ENCODE measurements at regions not wholly inside any gene's neighbourhood (a gene's known extent, or its start where the extent isn't known, plus 50 kb on each side); places are given as distances from the start of the nearest gene placed in this dataset.

DNA sequence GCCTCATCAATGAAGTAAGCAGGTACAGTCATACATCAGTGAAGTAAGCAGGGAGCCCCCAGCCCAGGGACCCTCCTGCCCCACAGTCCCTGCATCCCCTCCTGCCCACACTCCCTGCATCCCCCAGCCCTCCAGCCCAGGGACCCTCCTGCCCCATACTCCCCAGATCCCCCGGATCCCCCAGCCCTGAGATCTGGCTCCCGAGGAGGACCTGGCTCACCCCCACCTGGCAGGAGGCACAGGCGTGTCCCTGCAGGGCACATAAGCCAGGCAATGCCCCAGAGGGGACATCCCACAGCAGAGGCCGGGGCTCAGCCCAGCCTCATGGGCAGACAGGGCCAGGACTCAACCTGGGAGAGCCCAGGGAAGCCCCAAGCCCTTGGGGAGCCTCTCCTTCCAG is 53.6 kb upstream of the TPM4 start:
- no peak for DNase-seq

DNA sequence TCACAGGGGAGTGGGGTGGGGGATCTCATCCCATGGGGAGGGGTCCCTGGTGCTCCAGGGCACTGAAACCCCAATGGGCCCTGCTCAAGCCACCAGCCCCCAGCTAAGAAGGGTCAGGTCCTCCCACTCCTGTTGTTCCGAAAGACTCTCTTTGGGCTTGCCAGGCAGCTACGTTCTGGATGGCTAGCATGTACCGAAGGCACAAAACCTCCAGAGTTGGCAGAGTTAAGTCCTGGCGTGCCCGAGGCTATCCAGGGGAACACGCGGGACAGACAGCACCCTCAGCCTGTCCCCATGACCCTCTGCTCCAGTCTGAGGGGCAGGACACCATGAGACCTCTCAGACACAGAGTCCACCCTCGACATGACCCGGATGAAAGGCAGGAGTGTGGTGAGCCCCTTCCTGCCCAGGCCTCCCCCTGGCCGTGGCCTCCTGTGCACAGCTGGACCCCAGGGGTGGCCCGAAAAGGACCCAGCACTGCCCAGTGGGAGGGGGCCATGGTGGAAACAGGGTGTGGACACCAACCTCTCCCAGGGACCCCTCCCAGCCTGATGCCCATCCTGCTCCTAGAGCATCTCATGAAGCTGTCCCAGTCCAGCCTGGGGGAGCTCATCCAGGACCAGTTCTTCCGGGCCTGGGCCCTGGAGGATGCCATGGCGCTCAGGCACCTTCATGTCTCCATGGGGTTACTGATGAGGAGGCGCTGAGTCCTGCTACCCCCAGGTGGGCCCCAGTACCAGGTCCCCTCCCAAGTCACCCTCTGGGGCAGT is 53.0 kb upstream of the TPM4 start:
- DNase-seq, result no peak

DNA sequence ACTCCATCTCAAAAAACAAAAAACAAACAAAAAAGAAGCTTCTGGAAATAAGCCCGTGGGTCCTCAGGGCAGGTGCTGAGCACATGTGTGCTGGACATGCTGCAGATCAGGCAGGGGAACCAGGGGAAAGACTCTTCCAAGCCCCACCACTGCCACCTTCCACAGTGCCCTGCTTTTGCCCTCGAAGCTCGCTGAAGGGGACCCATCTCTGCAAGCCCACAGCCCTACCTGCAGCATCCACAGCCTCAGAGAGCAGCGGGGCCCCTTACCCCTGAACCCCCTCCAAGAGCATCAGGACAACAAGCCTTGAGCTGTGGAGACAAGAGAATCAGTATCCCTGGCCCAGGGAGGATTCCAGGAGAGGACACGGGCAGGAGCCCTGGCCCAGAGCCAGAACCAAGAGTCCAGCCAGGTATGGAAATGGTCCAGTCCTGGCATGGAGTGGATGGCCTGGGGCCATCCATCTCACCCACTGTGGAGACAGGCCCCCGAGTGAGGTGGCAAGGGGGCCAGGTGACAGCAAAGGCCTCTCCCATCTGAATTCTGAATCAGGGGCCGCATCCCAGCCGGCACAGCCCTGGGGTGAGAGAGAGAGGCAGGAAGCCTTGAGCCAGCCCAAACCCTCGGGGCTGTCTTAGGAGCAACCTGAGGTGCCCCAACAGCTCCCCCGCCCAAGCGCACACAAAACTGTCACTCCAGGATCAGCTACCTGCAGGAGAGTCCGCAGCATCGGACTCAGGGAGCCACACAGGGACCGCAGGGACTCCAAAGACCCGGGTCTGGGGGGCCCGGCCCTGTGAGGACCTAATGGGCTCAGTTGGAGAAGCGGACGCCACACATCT is 51.8 kb upstream of the TPM4 start:
- no peak for DNase-seq

DNA sequence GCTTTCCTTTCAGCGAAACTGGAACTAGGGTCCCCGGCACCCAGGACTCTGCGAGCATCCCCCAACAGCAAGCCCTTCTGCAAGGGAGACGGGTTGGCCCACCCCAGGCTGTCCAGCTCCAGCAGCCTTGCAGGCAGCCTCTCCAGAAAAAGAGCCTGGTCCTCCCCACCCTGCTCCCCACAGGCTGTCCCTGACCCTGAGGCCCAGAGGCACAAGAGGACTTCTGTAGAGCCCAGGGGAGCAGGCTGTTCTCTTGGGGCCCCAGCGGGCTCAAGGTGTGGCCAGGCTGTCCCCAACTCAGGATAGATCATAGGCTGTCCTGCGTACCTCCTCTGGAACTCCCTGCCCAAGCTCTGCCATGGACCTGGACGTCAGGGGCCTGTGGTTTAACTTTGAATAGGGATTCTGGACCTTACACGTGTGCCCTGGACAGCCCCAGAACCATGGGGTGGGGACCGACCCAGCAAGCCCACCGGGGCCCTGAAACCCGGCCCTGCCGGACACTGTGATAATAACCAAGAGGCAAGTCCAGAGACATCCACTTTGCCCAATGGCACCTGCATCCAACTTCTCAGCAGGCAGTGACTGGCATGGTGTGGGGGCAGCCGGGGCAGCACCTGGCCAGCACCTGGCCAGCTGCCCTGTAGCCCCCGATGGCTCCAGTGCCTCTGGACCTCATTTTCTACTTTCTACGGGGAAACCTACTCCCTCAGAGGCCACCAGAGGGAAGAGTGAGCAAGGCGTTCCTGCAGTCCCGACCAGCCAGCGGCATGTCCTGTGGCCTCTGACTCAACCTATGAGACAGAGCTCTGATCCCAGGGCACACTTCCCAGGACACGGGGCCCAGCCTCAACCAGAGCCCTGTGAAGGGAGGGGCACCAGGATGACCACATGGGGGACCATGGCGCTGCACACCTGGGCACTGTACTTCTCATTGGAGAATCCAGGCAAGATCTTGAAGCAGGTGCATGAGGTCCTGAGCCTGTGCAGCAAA is 50.9 kb upstream of the TPM4 start:
- DNase-seq, result no peak

DNA sequence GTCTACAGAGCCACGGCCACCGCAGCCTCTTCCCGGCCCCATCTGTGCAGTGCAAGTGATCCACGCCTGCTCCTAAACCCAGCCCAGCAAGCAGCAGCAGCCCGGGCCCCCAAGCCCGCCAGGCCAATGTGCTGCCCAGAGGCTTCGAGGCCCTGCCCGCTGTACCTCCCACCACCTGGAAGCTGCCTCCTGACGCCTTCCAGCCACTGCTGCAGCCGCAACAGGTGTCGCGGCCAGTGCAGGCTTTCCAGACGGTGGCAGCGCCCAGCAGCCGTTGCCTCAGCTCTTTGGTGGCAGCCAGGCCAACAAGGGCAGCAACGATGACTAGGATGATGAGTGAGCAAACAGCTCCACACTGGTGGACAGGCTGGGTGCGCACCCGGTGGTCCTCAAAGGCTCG is 50.2 kb upstream of the TPM4 start:
- DNase-seq, result no peak
